Activated naive CD4-positive, alpha-beta T cell (primary cell): ENCODE measurements at regions not wholly inside any gene's neighbourhood (a gene's known extent, or its start where the extent isn't known, plus 50 kb on each side); places are given as distances from the start of the nearest gene placed in this dataset.

ENCODE experiments used
- DNase-seq, 4 experiments: peaks; one replicate each; lab custom pipeline; 2025; lab: John Stamatoyannopoulos, UW

DNA sequence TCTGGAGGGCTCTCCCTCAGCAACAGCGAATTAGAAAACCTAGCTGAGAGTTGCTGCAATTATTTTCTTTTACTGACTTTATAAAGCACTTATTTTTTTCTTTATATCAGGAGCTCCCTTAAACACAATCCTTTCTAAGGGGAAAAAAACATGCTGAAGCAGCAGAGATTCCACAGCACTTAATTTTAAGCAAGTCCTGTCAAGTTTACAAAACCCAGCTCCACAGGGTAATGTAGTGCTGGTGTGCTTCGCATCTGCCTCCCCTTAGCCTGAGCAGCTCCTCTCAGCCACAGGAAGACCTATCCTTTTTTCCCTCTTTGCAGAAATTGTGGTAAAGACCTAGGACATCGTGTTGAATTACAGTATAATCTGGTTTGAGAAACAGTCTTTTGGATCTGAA, 208.1 kb upstream of the SYNDIG1 start:
- DNase-seq: no peak

GRCh38 chr20:24257171-24257570, 212.3 kb upstream of the SYNDIG1 start:
- DNase-seq: no peak

DNA sequence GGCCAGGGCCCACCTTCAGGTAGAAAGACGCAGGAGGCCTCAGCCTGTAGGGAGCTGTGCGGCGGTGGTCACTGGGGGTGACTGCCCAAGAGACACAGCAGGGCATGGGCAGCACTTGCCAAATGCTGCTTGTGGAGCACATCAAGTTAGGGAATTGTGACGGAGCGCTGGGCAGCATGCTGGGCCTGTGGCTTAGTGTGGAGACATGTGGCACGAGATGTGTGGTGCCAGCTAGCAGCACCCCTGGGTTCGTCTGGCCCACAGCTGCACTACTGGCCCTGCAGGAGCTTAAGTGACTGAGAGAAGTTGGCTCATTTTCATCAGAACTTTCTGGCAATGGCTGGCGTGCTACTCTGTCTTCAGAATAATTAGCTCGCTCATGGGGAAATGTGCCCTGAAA, 213.1 kb upstream of the SYNDIG1 start:
- no peak for DNase-seq

DNA sequence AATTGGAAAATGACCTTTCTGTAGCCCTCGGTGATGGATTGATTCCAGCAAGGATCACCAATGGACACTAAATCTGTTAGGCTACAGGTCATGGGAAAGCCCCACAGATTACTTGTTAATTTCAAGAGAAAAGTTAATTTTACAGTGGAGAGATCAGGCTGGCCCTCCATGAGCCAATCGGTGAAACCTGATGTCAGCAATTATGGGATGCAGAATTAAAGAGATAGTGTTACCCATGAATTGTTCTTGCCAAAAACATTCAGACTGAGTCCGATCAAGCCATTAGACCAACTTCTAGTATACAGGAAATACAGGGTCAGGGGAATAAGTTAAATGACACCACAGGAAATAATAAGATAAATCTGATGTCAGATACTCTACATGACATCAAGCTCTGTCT, 214.9 kb upstream of the SYNDIG1 start:
- no peak for DNase-seq

DNA sequence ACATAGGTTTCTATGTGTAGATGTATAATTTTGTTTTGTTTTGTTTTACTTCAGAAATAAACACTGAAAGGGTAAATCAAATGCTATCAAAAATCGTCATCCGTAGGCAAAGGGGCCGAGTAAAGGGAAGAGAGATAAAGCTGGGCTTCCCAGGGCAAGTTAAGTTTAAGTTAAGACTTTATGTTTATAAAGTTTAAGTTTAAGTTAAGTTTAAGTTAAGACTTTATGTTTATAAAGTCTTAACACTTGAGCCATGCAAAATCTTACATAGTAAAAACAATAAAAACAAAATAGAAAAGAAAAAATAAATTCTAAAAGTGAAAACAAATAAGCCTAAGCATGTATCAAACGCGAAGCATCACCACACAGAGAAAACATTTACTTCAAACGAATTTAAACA, 216.1 kb upstream of the SYNDIG1 start:
- DNase-seq: no peak

DNA sequence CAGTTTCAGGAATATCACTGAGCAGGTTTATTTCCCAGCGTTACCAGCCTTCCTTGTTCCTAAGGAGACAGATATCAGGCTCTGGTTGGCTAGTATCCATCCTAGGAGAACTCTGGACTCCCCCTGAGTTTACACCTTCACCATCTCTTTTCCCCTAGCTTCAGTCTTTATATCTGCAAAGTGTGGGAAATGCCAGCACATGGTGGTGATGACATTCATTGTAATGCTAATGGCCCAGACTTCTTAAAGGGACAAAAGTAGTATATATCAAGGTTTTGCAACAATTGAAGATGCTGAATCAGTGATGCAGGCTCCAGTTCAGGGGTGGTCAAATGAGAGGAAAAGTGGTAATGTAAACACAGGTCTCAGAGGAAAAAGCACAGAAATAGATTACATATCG, 224.3 kb upstream of the SYNDIG1 start:
- no peak for DNase-seq

DNA sequence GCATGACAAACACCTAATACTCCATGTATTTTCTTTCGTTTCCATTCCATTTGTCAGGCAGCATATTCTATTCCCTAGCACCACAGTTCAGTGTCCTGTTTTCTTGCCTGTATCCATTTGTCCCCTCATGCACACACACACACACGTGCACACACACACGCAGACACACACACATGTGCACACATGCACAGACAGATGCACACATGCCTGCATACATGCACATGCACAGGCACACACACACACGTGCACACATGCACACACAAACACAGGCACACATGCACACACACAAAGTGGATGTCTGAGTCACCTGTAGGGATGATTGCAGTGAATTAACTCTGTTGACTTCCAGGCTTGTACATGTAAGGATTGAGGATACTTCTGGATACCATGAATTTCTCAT, 226.7 kb upstream of the SYNDIG1 start:
- no peak for DNase-seq

DNA sequence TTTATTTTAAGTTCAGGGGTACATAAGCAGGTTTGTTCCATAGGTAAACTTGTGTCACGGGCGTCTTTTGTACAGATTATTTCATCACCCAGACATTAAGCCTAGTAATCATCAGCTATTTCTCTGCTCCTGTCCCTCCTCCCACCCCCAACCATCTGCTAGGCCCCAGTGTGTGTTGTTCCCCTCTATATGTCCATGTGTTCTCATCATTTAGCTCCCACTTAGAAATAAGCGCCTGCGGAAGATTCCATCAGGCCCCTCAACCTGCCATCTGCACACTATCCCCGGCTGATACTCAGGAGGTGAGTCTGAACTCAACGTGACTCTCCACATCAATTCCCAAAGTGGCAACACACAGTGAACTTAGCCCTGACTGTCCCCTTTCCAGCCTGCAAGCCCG, 228.0 kb upstream of the SYNDIG1 start:
- DNase-seq: no peak

DNA sequence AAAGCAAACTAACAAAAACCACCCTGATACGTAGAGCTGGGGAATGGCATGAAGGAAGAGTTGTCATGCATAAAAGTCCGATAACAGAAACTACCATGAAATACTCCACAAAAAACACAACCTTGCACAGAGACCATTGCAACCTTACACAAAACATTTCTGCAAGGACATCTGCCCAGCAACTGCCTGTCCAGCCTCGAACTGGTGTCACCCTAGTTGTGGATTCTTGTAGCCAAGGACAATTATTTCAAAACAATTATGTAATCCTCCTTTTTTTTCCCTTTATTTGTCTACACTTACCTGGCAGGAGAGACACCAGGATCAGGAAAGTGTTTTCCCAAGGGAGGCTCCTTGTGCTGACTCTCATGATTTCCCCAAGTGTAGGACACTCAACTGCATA, 232.5 kb upstream of the SYNDIG1 start:
- no peak for DNase-seq

- DNase-seq: no peak
These were observed 233.2 kb upstream of the SYNDIG1 start for GRCh38 chr20:24236201-24236600.

DNA sequence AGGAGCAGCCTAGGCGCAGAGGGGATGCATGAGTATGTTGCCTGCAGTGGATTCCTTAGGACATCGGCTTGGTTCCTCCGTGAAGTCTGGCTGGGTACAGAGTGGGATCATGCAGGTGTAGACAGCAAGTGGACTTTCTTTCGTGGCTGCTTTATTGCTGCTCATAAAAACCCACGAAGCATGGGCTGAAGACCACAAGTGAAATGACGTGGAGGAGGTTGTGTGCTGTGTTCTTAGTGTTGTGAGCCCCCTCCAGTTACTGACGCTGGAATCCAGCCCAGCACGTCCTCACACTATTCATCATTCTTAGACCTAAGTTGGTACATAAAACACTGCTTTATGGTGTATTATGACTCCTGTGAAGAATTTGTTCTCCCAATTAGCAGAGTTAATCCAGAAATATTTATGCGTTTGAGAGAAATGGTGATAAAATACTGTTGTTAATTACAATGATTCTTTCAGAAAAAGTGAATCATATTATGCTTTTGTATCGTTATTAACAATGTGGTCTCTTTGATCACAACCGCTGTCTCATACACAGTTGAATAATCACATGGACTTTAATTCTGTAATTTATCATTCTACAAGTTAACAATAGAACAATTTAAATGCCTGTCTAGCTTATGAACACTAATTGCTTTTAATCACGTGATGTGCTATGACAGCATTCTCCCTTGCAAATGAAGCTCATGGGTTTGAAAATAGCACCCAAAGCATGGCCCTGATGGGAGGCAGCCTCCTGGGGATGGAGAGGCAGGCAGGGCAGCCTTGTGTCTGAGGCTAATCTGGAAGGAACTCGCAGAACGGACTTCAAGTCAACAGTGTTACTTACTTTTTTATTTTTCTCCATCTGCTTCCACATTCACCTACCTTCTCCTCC, 233.9 kb upstream of the SYNDIG1 start:
- DNase-seq: no peak

DNA sequence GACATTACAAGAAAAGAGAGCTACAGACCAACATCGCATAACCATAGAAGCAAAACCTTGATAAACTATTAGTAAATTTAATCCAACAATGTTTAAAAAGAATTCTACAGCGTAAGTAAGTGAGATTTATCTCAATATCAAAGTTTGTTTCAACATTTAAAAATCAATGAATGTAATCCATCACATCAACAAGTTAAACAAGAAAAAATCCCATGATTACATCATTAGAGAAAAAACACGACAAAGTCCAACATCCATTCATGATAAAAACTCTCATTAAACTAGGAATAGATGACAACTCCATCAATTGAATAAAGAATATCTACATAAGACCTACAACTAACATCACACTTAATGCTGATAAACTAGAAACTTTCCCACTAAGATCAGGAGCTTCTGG, 239.0 kb upstream of the GGTLC1 start:
- DNase-seq: no peak

GRCh38 chr20:24212494-24212893, 223.9 kb upstream of the GGTLC1 start:
- no peak for DNase-seq

DNA sequence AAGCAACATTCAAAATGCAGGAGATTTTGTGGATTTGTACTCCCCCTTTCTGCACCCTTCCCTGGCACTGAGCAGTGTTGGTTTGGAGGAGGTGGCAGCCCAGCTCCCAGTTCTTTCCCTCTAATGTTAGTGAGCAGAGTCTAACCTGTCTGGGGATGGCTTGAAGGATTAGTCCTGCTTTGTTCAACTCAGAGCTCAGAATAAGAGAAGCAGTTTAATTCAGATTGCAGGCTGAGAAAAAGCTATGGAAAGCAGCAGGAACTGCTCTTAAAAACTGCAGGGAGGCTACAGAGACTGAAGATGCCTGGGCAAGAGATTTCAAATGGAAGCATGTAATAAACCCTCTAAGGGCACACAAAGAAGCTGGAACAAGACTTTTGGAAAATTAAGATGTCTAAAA, 223.4 kb upstream of the GGTLC1 start:
- DNase-seq: no peak

DNA sequence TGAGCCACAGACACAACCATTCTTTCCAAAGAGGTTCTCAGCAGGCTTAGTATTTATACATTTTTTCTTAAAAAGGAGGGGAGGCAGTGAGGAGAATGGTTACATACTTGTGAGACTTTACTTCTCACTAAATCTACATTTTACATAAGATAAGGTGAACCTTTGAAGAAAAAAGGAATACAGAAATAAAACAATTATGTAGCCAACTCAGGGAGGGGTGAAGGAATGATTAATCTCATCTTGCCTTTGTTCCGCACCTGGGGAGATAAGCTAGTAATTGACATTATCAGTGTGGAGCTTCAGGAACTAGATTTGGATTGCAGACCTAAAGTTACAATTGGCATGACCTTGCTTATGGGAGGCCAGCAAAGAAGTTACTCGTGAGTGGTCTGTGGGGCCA, 221.8 kb upstream of the GGTLC1 start:
- no peak for DNase-seq

DNA sequence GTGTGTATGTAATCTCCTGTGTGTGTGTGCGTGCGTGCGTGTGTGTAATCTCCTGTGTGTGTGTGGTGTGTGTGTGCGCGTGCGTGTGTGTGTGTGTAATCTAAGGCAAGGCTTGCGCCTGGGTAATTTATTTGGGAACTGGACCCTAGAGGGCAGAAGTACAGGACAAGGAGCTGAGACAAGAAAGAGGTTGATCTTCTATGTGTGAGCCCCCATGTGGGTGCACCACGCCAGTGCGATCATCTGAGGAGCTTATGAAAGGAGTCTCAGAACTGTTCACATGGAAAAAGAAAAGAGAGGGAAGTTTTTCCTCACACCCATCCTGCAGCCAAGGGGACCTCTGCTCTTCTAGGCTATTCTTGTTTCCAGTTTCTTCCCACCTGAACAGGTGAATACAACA, 220.1 kb upstream of the GGTLC1 start:
- no peak for DNase-seq

DNA sequence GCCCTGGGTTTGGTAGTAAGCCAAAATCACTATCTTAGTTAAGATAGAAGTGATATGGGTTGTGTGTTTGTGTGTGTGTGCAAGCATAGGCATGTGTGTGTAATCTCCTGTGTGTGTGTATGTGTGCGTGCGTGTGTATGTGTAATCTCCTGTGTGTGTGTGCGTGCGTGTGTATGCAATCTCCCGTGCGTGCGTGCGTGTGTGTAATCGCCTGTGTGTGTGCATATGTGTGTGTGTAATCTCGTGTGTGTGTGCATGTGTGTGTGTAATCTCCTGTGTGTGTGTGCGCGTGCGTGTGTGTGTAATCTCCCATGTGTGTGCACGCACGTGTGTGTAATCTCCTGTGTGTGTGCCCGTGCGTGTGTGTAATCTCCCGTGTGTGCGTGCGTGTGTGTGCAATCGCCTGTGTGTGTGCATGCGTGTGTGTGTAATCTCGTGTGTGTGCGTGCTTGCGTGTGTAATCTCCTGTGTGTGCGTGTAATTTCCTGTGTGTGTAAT, 219.3 kb upstream of the GGTLC1 start:
- DNase-seq: no peak

DNA sequence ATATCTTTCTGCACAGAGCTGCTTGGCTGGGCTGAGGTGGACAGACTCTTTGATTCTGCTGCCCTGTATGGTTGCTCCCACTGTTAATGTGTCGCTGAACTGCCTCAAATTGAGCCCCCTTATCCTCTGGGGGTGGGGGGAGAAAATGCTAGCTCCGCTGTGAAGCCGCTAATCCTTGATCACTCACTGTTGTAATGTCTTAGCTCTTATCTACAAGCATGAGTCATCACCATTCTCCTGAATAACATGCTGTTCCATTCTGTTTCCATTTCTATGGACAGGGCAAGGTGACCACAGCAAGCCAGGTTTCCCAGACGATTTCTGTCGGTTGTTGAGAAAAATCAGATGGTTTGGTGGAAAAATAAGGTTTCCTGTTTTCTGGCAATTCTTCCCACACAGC, 218.4 kb upstream of the GGTLC1 start:
- DNase-seq: no peak

GRCh38 chr20:24203526-24204183, 215.1 kb upstream of the GGTLC1 start:
- no peak for DNase-seq

DNA sequence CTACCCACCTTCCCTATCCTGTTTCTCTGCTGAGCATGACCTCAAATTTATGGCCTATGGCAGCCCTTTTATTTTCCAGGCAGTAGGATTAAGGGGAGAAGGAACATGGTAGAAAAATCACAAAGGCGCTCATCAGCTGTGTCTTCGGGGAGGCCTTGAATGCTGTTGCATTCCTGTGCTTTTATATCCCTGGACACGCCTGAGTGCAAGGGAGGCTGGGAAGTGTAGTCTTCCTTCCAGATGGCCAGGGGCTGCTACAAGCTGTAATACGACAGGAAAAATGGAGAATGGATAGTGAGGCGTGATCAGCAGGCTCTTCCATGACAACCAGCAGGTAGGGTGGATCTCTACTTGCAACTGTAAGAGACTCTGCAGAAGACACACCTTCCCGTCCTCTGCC, 210.9 kb upstream of the GGTLC1 start:
- no peak for DNase-seq

DNA sequence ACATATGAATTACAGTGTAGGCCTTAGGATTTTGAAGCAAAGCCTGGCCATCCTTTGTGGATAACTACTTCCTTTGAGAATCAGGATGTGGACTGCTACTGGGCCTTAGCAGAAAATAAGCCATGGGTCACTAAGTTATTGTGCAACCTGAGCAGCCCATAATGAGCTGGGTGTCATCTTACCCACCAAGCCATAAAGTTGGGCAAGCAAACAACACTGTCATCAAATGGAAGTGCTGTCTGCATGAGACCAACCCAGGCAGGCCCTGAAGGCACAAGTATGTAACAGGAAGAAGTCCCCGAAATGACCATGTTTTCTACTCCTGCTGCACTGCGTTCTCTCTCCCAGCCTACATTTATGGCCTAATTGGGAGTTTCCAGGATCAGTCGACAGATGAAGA, 205.6 kb upstream of the GGTLC1 start:
- no peak for DNase-seq

DNA sequence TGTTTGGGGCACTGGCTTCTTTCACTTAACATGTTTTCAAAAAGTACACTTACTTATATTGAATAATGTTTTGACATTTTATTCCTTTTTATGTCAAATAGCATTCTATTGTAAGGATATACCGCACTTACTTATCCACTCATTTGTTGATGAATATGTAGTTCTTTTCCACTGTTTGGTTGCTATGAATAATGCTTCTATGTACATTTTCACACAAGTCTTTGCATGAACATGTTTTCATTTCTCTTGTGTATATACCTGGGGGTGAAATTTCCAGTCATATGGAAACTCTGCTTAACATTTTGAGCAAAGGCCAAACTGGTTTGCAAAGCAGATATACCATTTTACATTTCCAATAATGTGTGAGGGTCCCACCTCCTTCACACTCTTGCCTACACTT, 202.3 kb upstream of the GGTLC1 start:
- no peak for DNase-seq

GRCh38 chr20:24185791-24186190, 197.2 kb upstream of the GGTLC1 start:
- DNase-seq: no peak

GRCh38 chr20:24181151-24181550, 192.6 kb upstream of the GGTLC1 start:
- no peak for DNase-seq
